Stimulated activated CD8-positive, alpha-beta memory T cell treated with anti-CD3 and anti-CD28 coated beads, Interleukin-15, amount 100 ng/mL, for 1 hour (primary cell): ENCODE measurements at regions not wholly inside any gene's neighbourhood (a gene's known extent, or its start where the extent isn't known, plus 50 kb on each side); places are given as distances from the start of the nearest gene placed in this dataset.
"Not testable (repeated sequence)": the region's sequence is repeated elsewhere in the genome, so short reads cannot be mapped to it uniquely, and the experiment has no call there.

Source experiments
- DNase-seq: peaks from one replicate; pipeline ENCODE4 v3.0.0-alpha.2; 2020; ENCODE audit warnings: low read depth

DNA sequence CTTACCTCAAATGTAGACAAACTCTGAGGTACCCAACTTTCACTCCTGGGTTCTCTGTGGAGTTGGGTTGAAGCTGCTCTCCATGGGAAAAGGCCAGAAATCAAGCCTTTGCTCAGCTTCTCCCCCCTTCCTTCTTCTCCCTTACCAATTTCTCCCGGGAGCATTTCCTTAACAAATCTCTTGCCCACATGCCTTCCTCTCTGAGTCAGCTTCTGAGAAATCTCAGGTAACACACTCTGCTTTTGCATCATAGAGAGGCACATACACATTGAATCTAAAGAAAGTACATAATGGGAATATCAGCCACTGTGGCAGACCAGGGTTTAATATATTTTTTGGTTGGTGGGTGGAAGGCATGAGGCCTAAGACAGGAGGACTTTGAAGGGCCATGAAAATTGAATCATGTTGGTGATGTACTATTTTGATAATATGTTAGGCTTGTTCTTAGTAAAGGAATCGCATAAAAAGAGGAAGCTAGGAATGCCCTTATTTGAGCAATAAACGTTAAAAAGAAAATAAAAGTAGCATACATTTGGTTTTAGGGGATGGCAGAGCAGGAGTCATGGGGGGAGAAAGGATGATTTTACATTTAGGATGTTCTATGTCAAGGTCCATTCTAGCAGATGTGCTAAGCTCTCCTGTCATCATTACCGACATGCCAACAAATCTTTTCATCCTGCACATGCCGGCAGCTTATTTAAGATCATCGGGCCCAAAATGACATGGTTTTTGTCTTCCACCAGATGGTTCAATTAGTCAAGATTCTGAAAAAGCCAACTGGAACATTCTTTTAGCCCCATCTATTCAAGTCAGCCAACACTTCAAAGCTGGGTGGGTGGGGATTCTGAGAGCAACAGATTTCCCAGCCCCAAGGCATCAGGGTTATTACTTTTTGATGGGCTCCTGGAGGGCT is 199.5 kb upstream of the CLINT1 start:
- no peak for DNase-seq

DNA sequence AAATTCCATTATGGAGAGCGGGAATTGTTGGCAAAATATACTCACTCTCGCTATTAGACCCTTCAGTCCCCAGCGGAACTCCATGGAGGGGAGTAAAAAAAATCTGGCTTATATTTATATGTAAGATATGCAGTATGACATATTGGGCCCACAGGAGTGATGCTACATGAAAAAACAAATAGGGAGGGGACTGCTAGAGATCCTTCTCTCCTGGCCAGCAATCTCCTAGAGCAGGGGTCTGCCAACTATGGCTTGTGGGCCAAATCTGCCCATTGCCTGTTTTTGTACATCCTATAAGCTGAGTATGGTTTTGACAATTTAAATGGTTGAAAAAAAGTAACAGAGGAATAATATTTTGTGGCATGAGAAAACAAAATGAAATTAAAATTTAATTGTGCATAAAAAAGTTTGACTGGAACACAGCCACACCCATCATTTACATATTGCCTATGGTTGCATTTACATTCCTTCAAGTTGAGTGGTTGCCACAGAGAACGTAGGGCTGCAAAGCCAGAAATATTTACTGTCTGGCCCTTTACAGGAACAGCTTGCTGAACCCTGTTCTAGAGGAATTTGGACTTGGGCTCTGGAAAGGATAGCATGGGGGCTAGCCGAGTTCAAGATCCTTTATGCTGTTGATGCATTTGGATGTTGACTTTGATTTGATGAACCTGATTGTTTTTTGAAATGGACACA is 197.3 kb upstream of the CLINT1 start:
- DNase-seq: no peak

DNA sequence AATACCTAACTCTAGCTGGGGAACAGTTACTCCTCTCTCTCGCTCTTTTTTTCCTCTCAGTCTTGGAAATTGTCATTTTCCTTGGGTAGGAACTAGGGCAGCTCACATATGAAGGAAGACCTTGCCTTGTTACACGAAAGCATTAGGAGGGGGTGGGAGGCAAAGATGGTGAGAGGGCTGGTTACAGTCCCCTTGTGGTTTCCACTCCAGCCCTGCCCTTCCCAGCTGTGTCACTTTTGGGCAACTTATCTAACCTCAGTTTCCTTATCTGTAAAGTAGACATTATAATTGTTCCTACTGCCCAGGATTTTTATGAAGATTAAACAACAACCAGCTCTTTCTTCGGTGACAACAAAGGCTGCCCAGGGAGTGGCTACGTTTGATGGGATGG is 196.2 kb upstream of the CLINT1 start:
- DNase-seq: no peak

DNA sequence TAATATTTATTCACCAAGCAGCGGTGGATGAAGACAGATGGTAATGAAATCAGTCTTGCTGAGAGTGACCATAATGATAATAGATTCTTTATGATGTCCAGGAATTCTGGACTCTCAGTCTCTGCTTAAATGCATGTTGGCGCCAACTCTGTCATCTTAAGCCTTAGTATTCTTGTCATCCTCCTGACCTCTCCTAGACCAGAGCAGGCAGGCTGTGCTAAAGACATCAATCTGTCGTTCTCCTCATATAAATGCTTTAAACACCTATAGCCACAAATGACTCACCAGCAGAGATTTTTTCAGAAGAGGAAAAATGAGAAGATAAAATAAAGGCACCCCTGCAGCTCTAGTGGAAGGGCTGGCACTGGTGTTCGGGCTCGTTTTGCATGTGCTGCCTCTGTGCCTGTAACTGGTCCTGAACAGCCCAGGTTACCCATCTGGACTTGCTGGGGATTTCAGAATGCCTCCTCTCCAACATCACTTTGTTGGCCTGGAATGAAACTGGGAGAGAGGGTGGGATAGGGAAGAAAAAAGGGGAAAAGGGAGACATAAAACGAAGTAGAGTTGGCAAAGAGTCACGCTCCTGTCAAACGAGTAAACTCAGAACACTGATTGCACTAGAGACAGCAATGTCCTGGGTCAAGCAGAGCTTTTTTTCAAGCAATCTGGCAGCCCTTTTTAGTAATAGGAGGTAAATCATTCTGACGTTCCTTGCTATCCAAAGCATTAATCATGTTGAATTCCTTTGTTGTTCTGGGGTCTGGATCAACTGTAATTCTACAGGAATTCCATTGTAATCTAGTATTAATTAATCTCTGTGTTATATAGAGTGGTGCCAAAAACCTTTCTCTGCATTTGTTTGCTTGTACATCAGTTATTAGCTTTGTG is 195.5 kb upstream of the CLINT1 start:
- DNase-seq: no peak

DNA sequence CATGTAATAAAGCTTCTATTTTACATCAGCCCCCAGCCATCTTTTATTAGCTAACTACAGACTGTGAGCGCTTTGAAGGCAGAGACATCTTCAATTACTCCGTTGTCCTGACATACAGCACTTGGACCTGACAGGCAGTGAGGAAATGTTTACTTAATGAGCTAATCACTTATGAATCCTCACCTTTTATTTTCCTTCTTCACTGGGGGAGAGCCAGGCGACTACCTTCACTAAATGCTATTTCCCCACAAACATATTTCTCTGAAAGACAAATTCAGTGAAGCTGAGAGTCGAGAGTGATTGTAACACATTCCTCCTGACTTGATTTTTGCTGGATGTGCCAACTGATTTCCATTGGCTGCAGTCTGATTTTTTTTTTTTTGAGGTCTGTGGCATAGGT is 192.1 kb upstream of the CLINT1 start:
- DNase-seq: no peak

DNA sequence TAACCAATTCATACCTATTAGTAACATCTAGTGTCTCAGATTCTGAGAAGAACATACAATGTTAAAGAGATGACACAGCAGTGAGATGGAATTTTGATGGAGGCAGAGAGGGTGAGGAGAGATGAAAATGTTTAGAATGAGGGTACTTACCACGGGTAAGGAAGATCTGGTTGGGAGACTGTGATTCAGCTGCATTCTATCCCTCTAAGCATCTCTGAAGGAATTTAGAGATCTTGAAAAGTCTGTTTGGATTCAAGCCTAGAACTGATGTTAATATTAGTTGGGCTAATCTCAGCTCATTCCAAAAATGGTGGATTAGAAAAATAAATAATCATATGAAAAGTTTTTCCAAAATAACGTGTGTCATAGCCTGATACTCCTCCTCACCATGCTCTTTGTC is 191.5 kb upstream of the CLINT1 start:
- DNase-seq: no peak

DNA sequence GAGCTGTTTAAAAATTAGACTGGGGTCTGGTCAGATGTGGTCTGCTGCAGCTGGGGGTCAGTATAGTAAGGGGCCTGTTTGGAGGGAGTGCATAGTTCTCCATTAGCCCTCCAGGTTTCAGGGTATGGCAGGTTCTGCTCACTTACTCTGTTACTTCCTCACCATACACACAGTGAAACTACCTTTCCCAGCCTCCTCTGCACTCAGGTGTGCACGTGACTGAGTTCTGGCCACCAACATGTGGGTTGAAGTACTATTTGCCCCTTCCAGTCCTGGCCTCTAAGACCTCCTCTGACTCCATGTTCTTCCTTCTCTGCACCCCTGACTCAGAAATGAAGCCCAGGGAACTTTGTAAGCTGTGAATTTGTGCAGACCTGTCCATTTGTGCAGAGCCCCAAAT is 190.5 kb upstream of the CLINT1 start:
- DNase-seq: no peak

DNA sequence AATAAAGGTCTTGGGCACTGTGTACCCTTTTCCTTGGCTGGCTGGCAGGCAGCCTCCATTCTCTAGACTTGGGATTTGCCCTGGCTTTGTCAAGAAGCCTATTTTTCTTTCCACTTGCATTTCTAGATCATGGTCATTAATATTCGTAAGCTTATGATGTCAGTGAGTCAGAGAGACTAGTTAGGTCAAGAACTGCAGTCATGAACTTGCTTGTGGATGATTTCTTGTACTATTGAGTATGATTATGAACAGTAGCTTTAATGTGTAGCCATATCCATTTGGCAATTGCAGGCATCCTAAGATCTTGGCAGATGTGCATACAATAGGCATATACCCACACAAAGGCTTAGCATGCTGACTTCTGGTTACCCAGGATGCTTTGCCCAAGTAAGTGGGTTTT is 186.8 kb upstream of the CLINT1 start:
- no peak for DNase-seq

DNA sequence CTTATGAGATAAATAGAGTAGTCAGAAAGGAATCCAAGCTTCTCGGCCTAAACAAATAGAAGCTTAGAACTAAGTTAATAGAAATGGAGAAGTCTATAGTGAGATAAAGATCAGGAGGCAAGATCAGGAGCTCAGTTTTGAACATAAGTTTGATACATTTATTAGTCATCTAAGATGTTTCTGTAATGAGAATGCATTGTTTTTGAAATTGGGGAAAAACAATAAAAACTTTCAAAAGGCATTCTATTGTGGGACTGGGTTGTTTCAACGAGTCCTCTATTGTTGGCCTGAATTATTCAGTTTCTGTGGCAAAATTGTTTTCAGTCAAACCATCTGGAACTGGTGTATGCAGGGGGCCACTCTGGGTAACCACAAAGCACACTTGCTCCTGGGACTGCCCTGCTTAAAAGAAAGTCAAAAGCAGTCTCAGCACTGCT is 181.0 kb upstream of the CLINT1 start:
- DNase-seq: no peak

DNA sequence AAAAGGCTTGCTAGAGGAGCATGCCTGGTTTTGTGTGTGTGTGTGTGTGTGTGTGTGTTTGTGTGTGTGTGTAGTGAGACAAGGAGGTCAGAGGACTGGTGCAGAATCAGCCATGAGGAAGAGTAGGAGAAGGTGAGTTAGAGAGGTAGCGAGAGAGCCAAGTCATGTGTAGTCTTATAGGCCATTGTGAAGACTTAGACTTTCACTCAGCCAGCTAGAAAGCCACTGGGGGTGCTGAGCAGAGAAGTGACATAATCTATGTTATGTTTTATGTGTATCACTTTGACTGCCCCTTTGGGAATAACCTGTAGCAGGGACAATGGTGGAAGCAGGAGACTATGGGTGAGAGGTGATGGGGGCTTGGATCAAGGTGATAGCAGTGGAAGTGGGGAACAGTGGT is 180.5 kb upstream of the CLINT1 start:
- no peak for DNase-seq

DNA sequence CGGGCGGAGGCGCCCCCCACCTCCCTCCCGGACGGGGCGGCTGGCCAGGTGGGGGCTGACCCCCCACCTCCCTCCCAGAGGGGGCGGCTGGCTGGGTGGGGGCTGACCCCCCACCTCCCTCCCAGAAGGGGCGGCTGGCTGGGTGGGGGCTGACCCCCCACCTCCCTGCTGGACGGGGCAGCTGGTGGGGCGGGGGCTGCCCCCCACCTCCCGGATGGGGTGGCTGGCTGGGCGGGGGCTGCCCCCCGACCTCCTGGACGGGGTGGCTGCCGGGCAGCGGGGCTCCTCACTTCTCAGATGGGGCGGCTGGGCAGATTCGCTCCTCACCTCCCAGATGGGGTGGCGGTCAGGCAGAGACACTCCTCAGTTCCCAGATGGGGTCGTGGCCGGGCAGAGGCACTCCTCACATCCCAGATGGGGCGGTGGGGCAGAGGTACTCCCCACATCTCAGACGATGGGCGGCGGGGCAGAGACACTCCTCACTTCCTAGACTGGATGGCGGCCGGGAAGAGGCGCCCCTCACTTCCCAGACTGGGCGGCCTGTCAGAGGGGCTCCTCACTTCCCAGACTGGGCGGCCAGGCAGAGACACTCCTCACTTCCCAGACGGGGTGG is 178.1 kb upstream of the CLINT1 start:
- DNase-seq: not testable (repeated sequence)

DNA sequence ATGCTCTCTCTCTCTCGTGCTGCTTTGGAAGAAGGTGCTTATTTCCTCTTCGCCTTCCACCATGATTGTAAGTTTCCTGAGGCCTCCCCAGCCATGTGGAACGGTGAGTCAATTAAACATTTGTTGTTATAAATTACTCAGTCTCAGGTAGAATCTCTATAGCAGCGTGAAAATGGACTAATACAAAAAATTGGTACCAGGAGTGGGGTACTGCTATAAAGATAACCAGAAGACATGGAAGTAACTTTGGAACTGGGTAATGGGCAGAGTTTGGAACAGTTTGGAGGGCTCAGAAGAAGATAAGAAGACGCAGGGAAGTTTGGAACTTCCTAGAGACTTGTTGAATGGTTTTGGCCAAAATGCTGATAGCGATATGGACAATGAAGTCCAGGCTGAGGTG is 175.6 kb upstream of the CLINT1 start:
- not testable (repeated sequence) for DNase-seq

DNA sequence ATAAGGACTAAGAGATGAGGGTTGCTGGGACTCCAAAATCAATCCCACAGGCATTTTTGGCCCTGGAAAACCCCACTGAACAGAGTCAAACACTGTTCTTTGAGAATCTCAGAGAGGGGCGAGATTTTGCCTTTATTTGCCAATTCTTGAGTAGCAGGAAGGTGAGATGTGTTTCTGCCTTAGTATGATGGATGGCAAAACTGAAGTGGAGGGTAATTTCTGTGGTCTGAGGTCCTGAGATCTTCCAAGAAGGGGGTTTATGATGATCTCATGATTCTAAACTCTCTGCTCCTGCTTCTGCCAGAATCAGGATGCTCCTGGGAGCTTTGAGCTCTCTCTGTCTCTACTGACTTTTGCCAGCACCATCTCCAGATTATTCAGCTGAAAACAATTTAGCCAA is 174.8 kb upstream of the CLINT1 start:
- no peak for DNase-seq

DNA sequence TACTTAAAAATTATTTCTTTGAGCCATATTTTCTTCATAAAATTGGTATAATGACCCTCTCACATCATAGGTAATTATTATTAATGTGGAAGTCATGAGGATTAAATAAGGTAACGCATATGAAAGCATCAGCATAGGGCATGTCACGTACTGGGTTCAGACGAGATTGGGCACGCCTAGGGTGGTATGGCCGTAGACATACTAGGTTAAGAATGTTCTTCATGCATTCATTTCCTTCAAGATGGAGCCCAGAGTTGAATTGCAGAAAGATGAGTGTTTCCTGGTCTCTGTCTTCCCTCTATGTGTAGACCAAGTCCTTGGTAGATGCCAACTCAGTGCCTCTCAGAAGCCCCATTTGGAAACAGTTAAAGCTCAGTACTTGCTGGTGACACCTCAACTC is 174.1 kb upstream of the CLINT1 start:
- no peak for DNase-seq

DNA sequence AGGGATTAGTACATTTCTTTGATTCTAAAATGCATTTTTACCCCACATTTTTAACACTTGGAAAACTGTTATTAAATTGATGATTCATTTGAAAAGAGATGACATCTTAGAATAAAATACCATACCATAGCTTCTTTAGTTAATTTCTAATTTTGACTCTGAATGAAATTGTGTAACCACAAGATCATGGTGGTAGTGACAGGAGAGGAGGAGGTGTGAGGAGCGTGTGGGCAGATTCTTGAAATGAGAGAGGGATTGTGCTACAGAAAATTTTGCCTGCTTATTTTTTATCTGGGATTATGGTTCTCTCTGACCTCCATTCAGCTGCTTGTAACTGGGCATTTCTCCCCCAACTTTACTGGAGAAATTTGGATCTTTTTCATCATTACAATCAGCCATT is 173.3 kb upstream of the CLINT1 start:
- DNase-seq: no peak

DNA sequence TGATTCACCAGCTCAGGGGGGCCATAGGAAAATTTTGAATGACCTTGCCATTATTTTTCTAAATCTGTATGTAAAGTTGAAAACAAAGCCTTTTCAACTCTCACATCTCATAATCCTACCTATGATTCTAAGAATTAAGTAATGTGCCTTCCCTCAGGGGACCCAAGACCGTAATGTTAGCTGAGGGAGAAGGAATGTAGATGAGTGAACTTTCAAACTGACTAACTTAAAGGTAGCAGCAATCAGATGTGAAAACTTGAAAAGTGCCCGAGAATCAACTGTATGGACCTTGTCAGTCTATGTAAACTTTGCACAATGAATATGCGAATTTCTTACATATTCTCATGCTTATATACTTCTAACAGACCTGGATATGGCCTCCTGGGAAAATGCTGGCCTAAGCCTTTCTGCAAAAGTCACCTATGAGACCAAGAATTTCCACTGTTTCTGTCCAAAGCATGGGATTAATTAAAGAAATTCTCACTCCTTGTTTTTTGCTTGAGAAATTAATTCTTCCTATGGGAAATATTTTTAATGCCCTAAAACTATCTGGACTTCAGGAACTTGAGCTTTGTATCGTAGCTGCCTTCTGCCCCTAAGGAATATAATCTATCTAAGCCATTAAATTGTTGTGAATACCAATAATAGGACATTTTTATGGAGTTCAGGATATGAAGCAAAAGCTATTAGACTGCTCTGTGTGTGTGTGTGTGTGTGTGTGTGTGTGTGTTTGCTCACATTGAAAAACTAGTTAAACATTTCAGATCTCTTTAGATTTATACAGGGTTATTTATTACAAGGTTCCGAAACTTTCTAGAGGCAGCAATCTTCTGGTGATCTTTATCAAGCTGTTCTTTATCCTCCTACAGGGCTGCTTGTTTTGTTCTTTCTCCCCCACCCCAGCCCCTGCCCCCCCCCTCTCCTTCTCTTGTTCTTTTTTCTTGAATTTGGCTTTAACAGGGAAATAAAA is 169.1 kb upstream of the CLINT1 start:
- DNase-seq: no peak

DNA sequence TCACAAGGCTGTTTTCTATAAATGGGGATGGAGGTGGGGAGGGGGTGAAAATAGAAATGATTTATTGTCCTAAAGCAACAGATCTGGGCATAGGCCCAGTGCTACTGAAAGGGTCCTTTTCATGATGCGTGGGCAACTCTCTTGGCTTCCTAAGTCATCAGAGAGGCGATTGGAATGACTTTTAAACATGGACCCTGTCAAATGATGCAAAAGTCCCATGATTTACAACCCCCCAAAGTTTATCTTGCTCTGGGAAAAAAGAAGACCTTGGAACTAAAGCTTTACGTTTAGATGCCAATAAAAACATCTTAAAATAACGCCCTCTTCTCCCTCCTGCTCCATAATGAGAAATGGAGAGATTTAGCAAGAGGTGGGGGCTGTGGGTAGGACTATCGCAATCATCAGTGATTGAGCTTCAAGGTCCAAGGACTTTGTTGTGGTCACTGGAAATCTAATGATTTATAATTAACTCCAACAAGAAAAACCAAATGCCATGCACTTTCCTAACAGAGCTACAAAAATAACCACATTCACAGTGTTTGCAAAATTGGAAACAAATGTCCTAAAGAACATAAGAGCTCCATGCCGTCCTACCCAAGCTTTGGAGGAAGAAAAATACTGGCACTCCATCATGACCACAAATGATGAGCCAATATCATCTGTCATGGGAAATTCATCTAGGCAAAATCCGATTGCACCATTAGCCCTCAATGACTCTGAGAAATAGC is 167.5 kb upstream of the CLINT1 start:
- DNase-seq: no peak

DNA sequence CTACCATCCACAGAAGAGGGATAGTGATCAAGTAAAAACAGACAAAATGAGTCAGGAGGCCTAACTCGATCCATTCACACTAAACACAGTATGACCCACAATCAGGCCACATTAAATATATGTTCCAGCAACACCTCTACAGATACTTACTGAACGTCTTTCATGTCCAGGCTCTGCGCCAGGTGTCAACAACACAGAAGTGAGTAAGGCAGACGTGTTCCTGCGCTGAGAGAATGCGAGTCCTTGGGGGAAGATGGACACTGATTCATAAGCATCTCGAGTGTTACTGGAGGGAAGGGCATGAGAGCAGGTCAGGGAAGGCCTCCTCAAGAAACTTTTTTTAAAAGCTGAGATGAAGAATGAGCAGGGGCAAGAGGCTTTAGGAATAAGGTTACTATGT is 164.3 kb upstream of the CLINT1 start:
- no peak for DNase-seq

DNA sequence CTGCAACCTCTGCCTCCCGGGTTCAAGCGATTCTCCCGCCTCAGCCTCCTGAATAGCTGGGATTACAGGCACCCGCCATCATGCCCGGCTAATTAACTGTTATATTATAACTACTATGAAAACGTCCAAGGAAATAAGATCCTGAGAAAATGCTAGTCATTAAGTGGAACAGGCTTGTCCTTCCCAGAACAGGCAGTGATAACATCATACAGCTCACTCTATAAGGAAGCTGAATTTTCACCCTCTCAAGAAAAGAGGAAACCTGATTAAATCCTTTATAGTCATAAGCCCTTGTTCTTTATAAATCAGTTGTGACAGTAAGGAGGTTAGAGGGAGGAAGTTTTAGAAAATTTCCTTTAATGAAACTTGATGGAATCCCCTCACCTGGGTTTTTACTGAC is 163.9 kb upstream of the CLINT1 start:
- DNase-seq: no peak

DNA sequence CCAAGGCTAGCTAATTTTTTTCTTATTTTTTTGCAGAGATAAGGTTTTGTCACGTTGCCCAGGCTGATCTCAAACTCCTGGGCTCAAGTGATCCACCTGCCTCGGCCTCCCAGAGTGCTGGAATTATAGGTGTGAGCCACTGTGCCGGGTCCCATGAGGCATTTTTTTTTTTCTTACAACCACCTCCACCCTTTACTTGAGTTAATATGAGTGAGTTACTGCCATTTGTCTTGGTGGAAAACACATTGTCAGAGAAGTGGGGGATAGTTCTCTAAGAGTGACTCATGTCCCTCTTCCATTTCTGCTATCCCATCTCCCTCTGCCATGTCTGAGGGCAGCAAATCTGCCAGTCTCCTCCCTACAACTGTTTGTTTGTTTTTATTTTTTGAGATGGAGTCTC is 163.4 kb upstream of the CLINT1 start:
- no peak for DNase-seq
